ENCODE measurements at regions not wholly inside any gene's neighbourhood (a gene's known extent, or its start where the extent isn't known, plus 50 kb on each side); places are given as distances from the start of the nearest gene placed in this dataset.

- Histone ChIP-seq H3K27me3 (no peaks in the 10 kb centered on the region), H3K4me1 (no peaks in the 10 kb centered on the region), H3K36me3 (no peaks in the 10 kb centered on the region), H3K9me3 (no peaks in the 10 kb centered on the region), H3K4me3 (no peak overlapping the region), H3K27ac (no peak overlapping the region)
- DNase-seq, result peak in 2 of 5 donors; percentile 11 to 37
- ATAC-seq, result no peak
- TF ChIP-seq POLR2A (IDR thresholded peaks at IDR 0.05) (no peak), CTCF (IDR thresholded peaks at IDR 0.05) (no peak)
- WGBS, 4 donors, result 67 to 83% (median 80%) methylated on average over 7 to 10 of the region's 10 CpGs
- intact Hi-C loops (cut with DNase I), result no loop called here
Observed at GRCh38 chr13:53920916-53921315, 892.3 kb downstream of the OLFM4 start.

- WGBS, 4 donors, result 80 to 88% (median 86%) methylated on average over 9 to 13 of the region's 13 CpGs
- peak in 2 of 5 donors; percentile 14 to 16 for DNase-seq
- H3K4me3 ChIP-seq, result no peak overlapping the region
- no peaks in the 10 kb centered on the region for H3K4me1 ChIP-seq
- no peak overlapping the region for H3K27ac ChIP-seq
- no peaks in the 10 kb centered on the region for H3K27me3 ChIP-seq
- H3K36me3 ChIP-seq, result no peaks in the 10 kb centered on the region
- intact Hi-C loops (cut with DNase I), result no loop called here
- ATAC-seq, result no peak
- no peak for TF ChIP-seq CTCF (IDR thresholded peaks at IDR 0.05)
- no peak for TF ChIP-seq POLR2A (IDR thresholded peaks at IDR 0.05)
- H3K9me3 ChIP-seq, result no peaks in the 10 kb centered on the region
Observed at GRCh38 chr13:53921473-53921872, 892.9 kb downstream of the OLFM4 start.

- H3K36me3 ChIP-seq, result no peaks in the 10 kb centered on the region
- intact Hi-C loops (cut with DNase I), result no loop called here
- H3K27ac ChIP-seq, result no peak overlapping the region
- TF ChIP-seq CTCF (IDR thresholded peaks at IDR 0.05), result no peak
- TF ChIP-seq POLR2A (IDR thresholded peaks at IDR 0.05), result no peak
- ATAC-seq (no peak), DNase-seq (no peak)
- 0 to 38% (median 26%) methylated on average over 1 of the region's 1 CpG for WGBS, 4 donors
- no peaks in the 10 kb centered on the region for H3K27me3 ChIP-seq
- H3K4me3 ChIP-seq, result no peak overlapping the region
- H3K9me3 ChIP-seq, result no peaks in the 10 kb centered on the region
- H3K4me1 ChIP-seq, result no peaks in the 10 kb centered on the region
Observed at GRCh38 chr13:53941588-53942190, 913.1 kb downstream of the OLFM4 start.

- Histone ChIP-seq H3K9me3 (peaks cover 0 to 11% (median 0%) of the 10 kb centered on the region in 12 donors), H3K27ac (no peak overlapping the region), H3K36me3 (no peaks in the 10 kb centered on the region), H3K27me3 (no peaks in the 10 kb centered on the region), H3K4me3 (no peak overlapping the region), H3K4me1 (no peaks in the 10 kb centered on the region)
- no peak for TF ChIP-seq POLR2A (IDR thresholded peaks at IDR 0.05)
- no peak for TF ChIP-seq CTCF (IDR thresholded peaks at IDR 0.05)
- ATAC-seq, result no peak
- intact Hi-C loops (cut with DNase I), result no loop called here
- no peak for DNase-seq
- 56 to 75% (median 70%) methylated on average over 3 of the region's 3 CpGs for WGBS, 4 donors
Observed at GRCh38 chr13:53946500-53946899, 917.9 kb downstream of the OLFM4 start.
